Body of pancreas (tissue), 4 donors: ENCODE measurements at regions not wholly inside any gene's neighbourhood (a gene's known extent, or its start where the extent isn't known, plus 50 kb on each side); places are given as distances from the start of the nearest gene placed in this dataset.

Source experiments
- ATAC-seq: fragments of 150-250 bp; one replicate; pipeline ENCODE4 v1.9.1; 2016
- DNase-seq, 4 donors: peaks; one replicate each; pipeline ENCODE4 v3.0.0-alpha.2; 2019
- H3K27ac ChIP-seq, 4 donors: fragments of 200-600 bp; sonication (generic); 1 replicate in 3 of 4; 2 replicates in 1 of 4; pipeline versions ENCODE4 v1.5.1 to v1.6.1; 2016 to 2019; ENCODE audit warnings: mild to moderate bottlenecking in 1 of 4, mixed read lengths in 1 of 4, moderate library complexity in 1 of 4
- H3K27me3 ChIP-seq, 2 donors: fragments of 200-600 bp; sonication (generic); one replicate each; pipeline ENCODE4 v1.6.0; 2016; ENCODE audit warnings: mild to moderate bottlenecking in 1 of 2
- H3K36me3 ChIP-seq, 2 donors: fragments of 200-600 bp; sonication (generic); replicated peaks in 1 of 2; 2 replicates each; pipeline ENCODE4 v1.5.1; 2016; ENCODE audit warnings: low read depth in 2 of 2; ENCODE audit not compliant: insufficient read depth in 1 of 2
- H3K4me1 ChIP-seq: fragments of 200-600 bp; sonication (generic); one replicate; pipeline ENCODE4 v1.6.0; 2016
- H3K4me3 ChIP-seq, 2 donors: fragments of 200-600 bp; sonication (generic); 1 replicate in 1 of 2; 2 replicates in 1 of 2; pipeline ENCODE4 v1.5.1; 2016 to 2019
- H3K9me3 ChIP-seq, 3 donors: fragments of 200-600 bp; sonication (generic); 1 replicate in 2 of 3; 2 replicates in 1 of 3; pipeline ENCODE4 v1.5.1; 2016
- CTCF ChIP-seq, 7 experiments: fragments of 450-650 bp in 4 of 7; fragments of 200-600 bp in 3 of 7; sonication (generic) in 3 of 7; IDR thresholded peaks; one replicate each; pipeline ENCODE4 v1.5.1; 2016 to 2019; ENCODE audit warnings: antibody characterized with exemption in 7 of 7
- POLR2A ChIP-seq, 3 donors: fragments of 450-650 bp; IDR thresholded peaks; one replicate each; pipeline ENCODE4 v1.6.1; 2016; ENCODE audit warnings: antibody characterized with exemption in 3 of 3, mild to moderate bottlenecking in 2 of 3
- WGBS, 2 donors: methylation state at CpG; one replicate each; pipeline ENCODE4 v1.1.5; 2017; 5-methylcytosine and 5-hydroxymethylcytosine counted together
- intact Hi-C: fragments of 100-400 bp; cut with DNase I; formaldehyde crosslinking; loops from one replicate; pipeline ENCODE4 v1.15.1; 2023

- no peak for ATAC-seq
- no peak for DNase-seq
- Histone ChIP-seq H3K27ac (no peak overlapping the region), H3K27me3 (no peaks in the 10 kb centered on the region), H3K36me3 (no peaks in the 10 kb centered on the region), H3K4me1 (peaks cover 21% of the 10 kb centered on the region), H3K9me3 (no peaks in the 10 kb centered on the region), H3K4me3 (no peak overlapping the region)
- TF ChIP-seq CTCF (IDR thresholded peaks at IDR 0.05) (no peak), POLR2A (IDR thresholded peaks at IDR 0.05) (no peak)
- 67 to 75% methylated on average over 3 of the region's 3 CpGs for WGBS, 2 donors
- intact Hi-C loops: no loop called here
Measured at GRCh38 chr3:132246212-132246611, 71.0 kb upstream of the ACP3 start.

- H3K27me3 ChIP-seq: no peaks in the 10 kb centered on the region
- H3K27ac ChIP-seq: no peak overlapping the region
- no peak overlapping the region for H3K4me3 ChIP-seq
- DNase-seq (no peak), ATAC-seq (no peak)
- H3K4me1 ChIP-seq: peaks cover 21% of the 10 kb centered on the region
- intact Hi-C loops: no loop called here
- H3K9me3 ChIP-seq: no peaks in the 10 kb centered on the region
- TF ChIP-seq POLR2A (IDR thresholded peaks at IDR 0.05) (no peak), CTCF (IDR thresholded peaks at IDR 0.05) (no peak)
- 39 to 72% methylated on average over 1 of the region's 1 CpG for WGBS, 2 donors
- no peaks in the 10 kb centered on the region for H3K36me3 ChIP-seq
Measured at GRCh38 chr3:132247211-132247610, 70.0 kb upstream of the ACP3 start.

- WGBS, 2 donors: 0 to 24% methylated on average over 1 of the region's 1 CpG
- intact Hi-C loops: no loop called here
- no peak overlapping the region for H3K27ac ChIP-seq
- TF ChIP-seq POLR2A (IDR thresholded peaks at IDR 0.05) (no peak), CTCF (IDR thresholded peaks at IDR 0.05) (no peak)
- H3K27me3 ChIP-seq: no peaks in the 10 kb centered on the region
- DNase-seq (peak in 2 of 4 donors; percentile 33 to 50), ATAC-seq (peak; percentile 91)
- no peaks in the 10 kb centered on the region for H3K9me3 ChIP-seq
- no peaks in the 10 kb centered on the region for H3K36me3 ChIP-seq
- H3K4me1 ChIP-seq: peaks cover 21% of the 10 kb centered on the region
- no peak overlapping the region for H3K4me3 ChIP-seq
Measured at GRCh38 chr3:132248490-132248889, 68.7 kb upstream of the ACP3 start.

- ATAC-seq (peak; percentile 63), DNase-seq (peak; percentile 44 to 67 (median 49))
- no peak overlapping the region for H3K27ac ChIP-seq
- H3K9me3 ChIP-seq: no peaks in the 10 kb centered on the region
- intact Hi-C loops: loop anchor here (5.0 kb wide), 1 partner anchor 94 kb away; no protein-coding TSS in a partner anchor
- TF ChIP-seq CTCF (IDR thresholded peaks at IDR 0.05): peak; percentile 65 to 84 (median 78)
- no peak for TF ChIP-seq POLR2A (IDR thresholded peaks at IDR 0.05)
- no peaks in the 10 kb centered on the region for H3K27me3 ChIP-seq
- WGBS, 2 donors: 2 to 6% methylated on average over 4 of the region's 4 CpGs
- no peak overlapping the region for H3K4me3 ChIP-seq
- H3K36me3 ChIP-seq: no peaks in the 10 kb centered on the region
- peaks cover 8% of the 10 kb centered on the region for H3K4me1 ChIP-seq
Measured at GRCh38 chr3:132253262-132253878, 63.8 kb upstream of the ACP3 start.
